GM18499 (cell line): ENCODE measurements at regions not wholly inside any gene's neighbourhood (a gene's known extent, or its start where the extent isn't known, plus 50 kb on each side); places are given as distances from the start of the nearest gene placed in this dataset.
"Not testable (repeated sequence)": the region's sequence is repeated elsewhere in the genome, so short reads cannot be mapped to it uniquely, and the experiment has no call there.

Source experiments
- ATAC-seq: cut with Tn5 transposase; IDR thresholded peaks from one replicate; pipeline ENCODE4 v1.9.1; 2021; ENCODE audit warnings: moderate number of reproducible peaks; ENCODE audit not compliant: insufficient read depth, unreplicated experiment

DNA sequence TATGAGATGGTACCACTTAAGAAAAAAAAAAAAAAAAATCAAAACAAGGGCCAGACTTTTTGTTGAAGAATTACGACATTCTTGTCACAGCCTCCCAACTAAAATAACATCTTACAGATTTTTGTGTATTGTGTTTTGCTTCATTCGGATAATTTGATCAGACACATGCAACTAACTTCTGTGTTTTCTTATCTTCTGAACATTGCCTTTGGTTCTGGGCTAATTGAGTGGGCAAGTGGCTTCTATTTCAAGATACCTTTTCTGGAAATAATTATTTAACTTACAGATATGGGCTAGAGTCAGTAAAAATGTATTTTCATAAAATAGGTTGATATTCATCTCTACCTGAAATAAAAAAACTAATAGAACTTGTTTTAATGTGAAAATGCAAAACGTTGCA, 165.1 kb downstream of the ANKRD7 start:
- no peak for ATAC-seq

DNA sequence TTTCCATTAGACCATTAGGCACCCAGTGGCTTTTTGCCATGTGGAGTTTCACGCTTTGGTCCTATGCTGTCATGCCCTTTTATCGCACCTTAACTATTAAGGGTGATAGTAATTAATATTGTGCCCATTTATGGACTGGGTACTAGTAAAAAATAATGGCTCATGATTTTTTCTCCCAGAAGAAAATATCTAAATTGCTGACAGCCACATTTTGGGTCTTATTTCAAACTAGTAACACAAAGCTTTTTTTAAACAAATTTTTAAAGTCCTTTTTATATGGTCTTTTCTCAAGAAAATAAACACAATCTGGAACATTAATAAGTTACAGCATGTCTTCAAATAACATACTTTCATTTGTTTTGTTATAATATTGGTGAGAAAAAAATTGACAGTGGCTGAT, 179.7 kb downstream of the ANKRD7 start:
- no peak for ATAC-seq

- ATAC-seq = no peak
These were observed 193.9 kb downstream of the ANKRD7 start for GRCh38 chr7:118418433-118418832.

GRCh38 chr7:118420888-118421287, 196.4 kb downstream of the ANKRD7 start:
- ATAC-seq = no peak

- no peak for ATAC-seq
These were observed 204.6 kb downstream of the ANKRD7 start for GRCh38 chr7:118429141-118429540.

GRCh38 chr7:118436663-118437062, 212.2 kb downstream of the ANKRD7 start:
- no peak for ATAC-seq

DNA sequence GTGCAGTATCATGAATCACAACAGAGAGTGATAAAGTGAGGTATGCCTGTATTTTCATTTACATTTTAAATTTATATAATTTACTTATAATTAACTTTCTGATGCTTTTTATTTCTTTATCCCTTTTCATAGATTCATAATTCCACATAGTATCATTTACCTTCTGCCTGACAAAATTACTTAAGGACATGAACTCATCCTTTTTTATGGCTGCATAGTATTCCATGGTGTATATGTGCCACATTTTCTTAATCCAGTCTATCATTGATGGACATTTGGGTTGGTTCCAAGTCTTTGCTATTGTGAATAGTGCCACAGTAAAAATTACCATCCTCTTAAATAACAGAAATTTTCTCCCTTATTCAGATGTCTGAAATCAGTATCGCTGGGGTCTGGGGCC, 224.5 kb downstream of the ANKRD7 start:
- not testable (repeated sequence) for ATAC-seq

GRCh38 chr7:118449797-118450567, 225.5 kb downstream of the ANKRD7 start:
- ATAC-seq = no peak

DNA sequence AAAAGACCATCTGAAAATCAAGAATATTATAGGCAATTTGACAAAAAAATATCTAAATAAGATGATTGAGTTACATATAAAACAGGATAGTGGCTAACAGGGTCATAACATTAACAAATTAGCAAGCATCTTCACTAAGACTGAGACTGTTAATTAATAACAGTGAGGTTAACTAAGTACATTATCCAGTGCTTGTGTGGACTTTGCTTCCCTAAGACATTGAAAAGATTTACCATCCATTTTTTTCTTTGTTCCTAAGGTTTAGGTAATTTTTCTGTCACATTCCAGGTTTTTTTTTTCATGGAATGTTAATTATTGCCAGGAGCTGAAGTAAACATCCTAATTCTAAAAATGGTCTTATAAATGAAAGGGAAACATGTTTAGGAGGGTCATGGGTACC, 227.6 kb downstream of the ANKRD7 start:
- no peak for ATAC-seq

DNA sequence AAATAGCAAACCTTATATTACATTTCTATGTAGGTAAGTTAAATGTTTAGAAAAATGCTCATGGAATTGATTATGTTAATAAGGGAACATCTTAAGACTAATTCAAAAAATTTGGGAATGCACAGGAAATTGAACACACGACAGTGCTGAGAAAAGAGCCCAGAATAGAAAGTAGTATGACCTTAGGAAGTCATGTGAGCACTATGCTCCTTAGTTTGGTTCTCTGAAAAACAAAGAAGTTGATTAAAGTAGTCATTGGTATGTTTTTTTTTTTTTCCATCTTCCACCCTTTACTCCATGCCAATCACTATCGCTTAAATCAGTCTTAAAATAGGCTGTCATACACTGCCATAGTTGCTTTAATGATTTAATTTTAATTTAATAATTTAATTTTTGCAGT, 242.9 kb downstream of the ANKRD7 start:
- ATAC-seq = no peak

DNA sequence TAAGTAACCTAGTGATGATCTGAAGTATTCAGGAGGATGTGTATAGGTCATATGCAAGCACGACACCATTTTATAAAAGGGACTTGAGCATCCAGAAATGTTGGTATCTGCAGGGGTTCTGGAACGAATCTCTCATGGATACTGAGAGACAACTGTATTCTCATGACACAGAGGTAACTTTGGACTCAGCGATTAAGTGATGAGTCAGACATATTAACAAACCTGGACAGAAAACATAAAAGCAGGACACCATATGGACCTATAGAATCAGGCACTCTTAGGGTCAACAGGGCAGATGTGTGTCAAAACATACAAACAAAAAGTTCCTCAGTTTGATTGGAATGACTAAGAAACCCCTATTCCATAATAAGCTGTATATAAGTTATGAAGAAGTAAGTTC, 248.1 kb downstream of the ANKRD7 start:
- no peak for ATAC-seq

DNA sequence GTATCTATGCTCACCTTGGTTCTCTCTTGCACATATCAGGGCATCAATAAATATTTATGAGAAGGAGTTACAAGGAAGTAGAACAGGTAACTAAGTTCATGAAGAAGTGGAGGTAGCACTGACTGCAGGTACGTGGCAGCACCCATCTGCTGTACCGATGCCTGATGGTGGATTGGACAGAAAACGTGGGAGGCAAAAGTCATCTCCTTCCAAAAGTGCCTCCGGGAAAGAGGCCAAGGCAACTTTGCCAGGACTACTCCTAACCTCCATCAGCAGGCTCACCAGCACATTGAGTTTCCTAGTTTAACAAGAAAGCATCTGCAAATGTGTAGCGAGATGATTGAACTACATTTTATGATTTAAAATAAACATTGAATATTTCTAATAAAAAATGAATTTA, 248.8 kb downstream of the ANKRD7 start:
- ATAC-seq = no peak

DNA sequence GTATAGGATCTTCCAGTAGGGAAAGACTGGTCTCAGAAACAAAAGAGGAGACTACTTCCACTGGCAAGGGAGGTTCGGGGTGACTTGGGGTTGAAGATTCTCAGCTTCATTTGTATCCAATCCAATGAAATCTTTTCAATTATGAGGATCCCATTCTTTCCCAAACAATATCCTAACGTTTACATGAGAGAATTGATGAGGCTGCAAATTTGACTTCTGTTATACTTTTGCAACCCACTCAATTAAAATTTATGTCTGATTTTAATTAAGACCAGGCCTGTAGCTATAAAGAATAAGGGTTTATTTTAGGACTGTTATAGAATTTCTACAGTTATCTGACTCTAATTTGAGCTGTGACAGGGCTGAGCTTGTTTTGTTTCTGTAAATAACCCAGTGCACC, 251.5 kb downstream of the ANKRD7 start:
- ATAC-seq = no peak

DNA sequence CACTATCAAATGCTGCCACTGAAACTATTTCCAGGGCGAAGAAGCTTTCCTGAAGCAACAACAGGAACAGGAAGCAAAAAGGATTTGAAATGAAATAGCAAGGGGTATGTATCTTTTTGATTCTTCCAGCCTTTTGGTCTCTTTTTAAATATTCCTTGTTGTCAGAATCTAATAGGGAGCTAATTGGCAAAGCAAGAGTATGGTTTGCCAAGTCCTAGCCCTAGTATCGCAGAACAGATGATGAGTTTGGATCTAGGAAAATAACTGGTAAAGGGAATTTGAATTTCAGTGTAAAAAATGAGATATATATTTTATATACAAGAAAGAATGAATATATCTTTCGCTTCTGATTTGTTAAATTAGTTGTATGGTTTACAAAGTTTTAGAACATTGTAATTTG, 252.5 kb downstream of the ANKRD7 start:
- no peak for ATAC-seq

- ATAC-seq = no peak
These were observed 253.7 kb downstream of the ANKRD7 start for GRCh38 chr7:118478236-118478635.

- no peak for ATAC-seq
These were observed 254.4 kb downstream of the ANKRD7 start for GRCh38 chr7:118478931-118479330.

DNA sequence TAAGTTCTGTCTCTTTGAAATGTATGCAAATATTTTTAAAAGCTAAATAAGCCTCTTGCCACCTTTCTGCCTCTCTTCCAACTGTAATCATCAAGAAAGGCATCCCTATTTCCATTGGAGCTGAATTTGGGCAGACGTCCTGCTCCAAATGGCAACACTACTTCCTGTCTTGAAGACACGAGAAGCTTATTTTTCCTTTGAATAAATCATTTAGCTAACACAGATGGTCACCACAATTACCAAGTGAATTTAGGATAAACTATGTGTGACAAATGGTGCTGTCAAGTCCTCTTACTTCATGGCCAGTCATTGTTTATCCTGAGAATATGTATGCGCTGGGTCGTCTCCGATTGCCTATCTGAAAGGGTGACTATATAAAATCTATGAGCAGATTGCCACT, 268.0 kb downstream of the ANKRD7 start:
- ATAC-seq = no peak

DNA sequence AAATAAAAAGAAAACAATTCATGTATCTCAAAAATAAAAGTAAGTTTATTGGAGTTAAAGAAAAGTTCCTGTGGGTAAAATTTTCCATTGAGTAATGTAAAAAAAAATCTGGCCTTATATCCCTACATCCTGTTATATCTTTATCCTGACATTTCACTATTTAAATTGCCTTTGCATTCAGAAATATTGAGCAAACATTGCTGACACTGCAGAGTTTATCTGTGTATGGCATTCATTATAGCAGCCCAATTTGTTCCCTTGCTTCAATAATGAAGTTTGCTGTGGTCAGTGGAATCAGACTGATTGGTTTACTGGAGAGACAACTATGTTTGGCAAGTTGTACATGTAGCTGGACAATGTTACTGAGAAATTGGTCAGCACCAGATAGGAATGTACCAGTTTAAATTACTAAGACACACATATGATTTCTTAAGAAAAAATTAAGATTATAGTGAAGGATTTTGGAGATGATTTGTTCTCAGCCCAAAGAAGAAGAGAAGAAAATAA, 271.7 kb downstream of the ANKRD7 start:
- no peak for ATAC-seq

DNA sequence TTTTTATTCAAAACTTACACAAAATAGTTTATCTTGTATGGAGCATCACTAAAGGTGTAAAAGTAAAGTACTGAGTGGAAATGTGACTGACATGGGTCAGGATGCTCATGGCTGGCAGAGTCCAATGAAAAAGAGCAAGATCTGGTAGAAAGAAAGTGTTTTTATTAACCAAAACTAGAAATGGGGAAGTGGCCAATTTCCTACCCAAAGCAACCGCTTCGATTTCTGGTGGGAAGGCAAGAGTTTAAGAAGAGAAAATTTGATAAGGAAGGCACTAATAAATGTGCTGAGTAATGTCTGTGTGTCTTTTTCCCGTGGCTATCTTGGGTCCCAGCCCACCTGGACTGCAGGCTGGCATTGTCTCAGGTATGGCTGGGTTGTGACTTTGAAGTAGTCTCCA, 277.7 kb downstream of the ANKRD7 start:
- ATAC-seq = no peak

DNA sequence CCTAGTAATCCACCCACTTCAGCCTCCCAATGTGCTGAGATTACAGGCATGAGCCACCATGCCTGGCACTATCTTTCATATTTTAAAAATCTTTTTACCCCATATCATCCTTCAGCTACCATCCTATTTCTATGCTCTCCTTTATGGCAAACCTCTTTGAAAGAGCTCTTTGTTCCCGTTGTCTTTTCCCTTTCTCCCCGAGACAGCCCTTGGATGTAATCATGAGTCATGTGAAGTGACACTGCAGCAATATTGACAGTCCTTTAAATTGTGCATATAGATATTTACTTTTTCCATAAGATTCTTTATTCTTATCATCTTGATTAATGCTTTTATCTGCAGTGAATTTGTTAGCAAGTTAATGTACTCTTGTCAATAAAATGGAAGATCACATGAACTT, 286.6 kb downstream of the ANKRD7 start:
- ATAC-seq = no peak

DNA sequence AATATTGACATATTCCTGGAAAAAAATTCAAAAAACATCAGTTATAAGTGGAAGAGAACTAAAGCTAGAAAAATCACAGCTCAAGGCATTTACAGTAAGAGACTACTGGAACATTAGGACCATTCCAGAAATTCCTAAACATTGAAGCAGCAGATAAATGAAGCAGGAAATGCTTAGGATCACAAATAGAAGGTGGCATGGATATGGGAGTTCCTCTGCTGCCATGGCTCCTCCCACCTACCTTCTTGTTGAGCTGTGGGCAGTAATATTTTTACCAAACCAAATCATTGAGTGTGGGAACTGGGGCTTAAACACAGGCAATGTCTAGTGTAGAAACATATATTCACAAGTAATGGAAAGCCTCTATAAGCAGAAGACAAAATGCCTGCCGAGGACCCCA, 292.8 kb downstream of the ANKRD7 start:
- no peak for ATAC-seq

DNA sequence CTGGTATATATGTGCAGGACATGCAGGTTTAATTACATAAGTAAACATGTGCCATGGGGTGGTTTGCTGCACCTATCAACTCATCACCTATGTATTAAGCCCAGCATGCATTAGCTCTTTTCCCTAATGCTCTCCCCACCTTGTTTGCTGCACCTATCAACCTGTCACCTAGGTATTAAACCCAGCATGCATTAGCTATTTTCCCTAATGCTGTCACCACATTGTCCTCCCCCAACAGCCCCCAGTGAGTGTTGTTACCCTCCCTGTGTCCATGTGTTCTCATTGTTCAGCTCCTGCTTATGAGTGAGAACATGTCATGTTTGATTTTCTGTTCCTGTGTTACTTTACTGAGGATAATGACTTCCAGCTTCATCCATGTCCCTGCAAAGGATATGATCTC, 300.5 kb downstream of the ANKRD7 start:
- ATAC-seq = no peak
